HepG2 (cell line): ENCODE measurements at regions not wholly inside any gene's neighbourhood (a gene's known extent, or its start where the extent isn't known, plus 50 kb on each side); places are given as distances from the start of the nearest gene placed in this dataset.
A peak's percentile ranks its signal among the peaks of the same experiment; 100 is the strongest.

Source experiments
- ATAC-seq: fragments of 200-7000 bp; cut with Tn5 transposase; 3 replicates; pipeline ENCODE4 v1.9.1; 2020; ENCODE audit warnings: mild to moderate bottlenecking, moderate library complexity
- BruUV-seq: library from RNA; stranded (reverse); fragments of 400-500 nt; replicated peaks from 2 replicates; lab custom pipeline; 2021; lab: Mats Ljungman, UMichigan
- CTCF ChIA-PET: fragments of 300-600 bp; formaldehyde crosslinking; extraction: SDS; loops from one replicate; lab custom pipeline; 2021; ENCODE audit warnings: low total read pairs, inconsistent platforms, low intra/inter-chr PET ratio; lab: Yijun Ruan, JAX
- POLR2A ChIA-PET: fragments of 350-600 bp; sonication (Branson Sonifier 250); formaldehyde crosslinking; loops from one replicate; lab custom pipeline; 2020; ENCODE audit warnings: antibody characterized with exemption, inconsistent platforms; lab: Yijun Ruan, JAX
- DNase-seq: peaks from one replicate; pipeline ENCODE4 v3.0.0-alpha.2; 2015; ENCODE audit warnings: low spot score
- FAIRE-seq: peaks from 3 replicates; lab custom pipeline; 2011; peaks lifted over from hg19 to GRCh38; lab: Jason Lieb, UNC
- H2AFZ ChIP-seq: one replicate; pipeline ENCODE4 v1.6.1; 2011; ENCODE audit warnings: low read length, inconsistent platforms
- H3K27ac ChIP-seq: fragments of 300-600 bp; 3 replicates; pipeline ENCODE4 v1.8.0; 2011; ENCODE audit warnings: mixed run types, mild to moderate bottlenecking, mixed read lengths, low read length, inconsistent platforms; ENCODE audit not compliant: insufficient read depth; ENCODE audit errors: extremely low read length
- H3K27me3 ChIP-seq, 2 experiments: fragments of 200-600 bp in 1 of 2; 2 replicates in 1 of 2; 3 replicates in 1 of 2; pipeline versions ENCODE4 v1.6.0 to v1.8.0; 2011; ENCODE audit warnings: low read length in 2 of 2, mild to moderate bottlenecking in 2 of 2, moderate library complexity in 2 of 2, inconsistent platforms in 1 of 2; ENCODE audit not compliant: insufficient read depth in 2 of 2, control insufficient read depth in 1 of 2
- H3K36me3 ChIP-seq, 2 experiments: fragments of 200-600 bp in 1 of 2; replicated peaks in 1 of 2; 2 replicates in 1 of 2; 3 replicates in 1 of 2; pipeline versions ENCODE4 v1.5.1 to v1.8.0; 2011; ENCODE audit warnings: low read length in 2 of 2, inconsistent platforms in 1 of 2; ENCODE audit not compliant: insufficient read depth in 2 of 2, control insufficient read depth in 1 of 2
- H3K4me1 ChIP-seq: 2 replicates; pipeline ENCODE4 v1.5.1; 2012; ENCODE audit warnings: low read length, inconsistent platforms; ENCODE audit not compliant: insufficient read depth
- H3K4me2 ChIP-seq: 2 replicates; pipeline ENCODE4 v1.6.0; 2011; ENCODE audit warnings: low read depth, low read length, inconsistent platforms
- H3K4me3 ChIP-seq, 3 experiments: fragments of 200-600 bp in 1 of 3; sonication (generic), shearing (Covaris generic) in 1 of 3; replicated peaks in 1 of 3; 2 replicates each; pipeline ENCODE4 v1.5.1; 2011 to 2016; ENCODE audit warnings: low read length in 3 of 3, inconsistent platforms in 2 of 3, low read depth in 2 of 3, mild to moderate bottlenecking in 2 of 3, control low read depth in 1 of 3, mixed read lengths in 1 of 3; ENCODE audit not compliant: insufficient read depth in 1 of 3
- H3K79me2 ChIP-seq: one replicate; pipeline ENCODE4 v1.6.1; 2011; ENCODE audit warnings: low read length, inconsistent platforms; ENCODE audit not compliant: insufficient read depth
- H3K9ac ChIP-seq: 2 replicates; pipeline ENCODE4 v1.6.0; 2011; ENCODE audit warnings: mild to moderate bottlenecking, low read depth, low read length, inconsistent platforms; ENCODE audit not compliant: insufficient read depth
- H3K9me3 ChIP-seq: 2 replicates; pipeline ENCODE4 v1.5.1; 2012; ENCODE audit warnings: mild to moderate bottlenecking, low read length
- H4K20me1 ChIP-seq: 2 replicates; pipeline ENCODE4 v1.6.0; 2011; ENCODE audit warnings: inconsistent platforms, mild to moderate bottlenecking, low read length, moderate library complexity; ENCODE audit not compliant: insufficient read depth
- CERS6 ChIP-seq: sonication (generic); formaldehyde crosslinking; IDR thresholded peaks from 2 replicates; pipeline ENCODE4 v1.5.0; 2020; ENCODE audit warnings: missing genetic modification reagents
- KLF16 ChIP-seq, 2 experiments: sonication (generic) in 1 of 2; formaldehyde crosslinking in 1 of 2; IDR thresholded peaks; 2 replicates each; pipeline versions ENCODE4 v1.6.1 to v1.8.0; 2016 to 2023; ENCODE audit warnings: missing genetic modification reagents in 2 of 2, missing compliant biosample characterization in 1 of 2
- PPARG ChIP-seq: conservative IDR thresholded peaks from 2 replicates; pipeline ENCODE4 v1.6.1; 2016; ENCODE audit warnings: missing biosample characterization, missing genetic modification reagents
- ZNF263 ChIP-seq: sonication (generic); formaldehyde crosslinking; IDR thresholded peaks from 2 replicates; pipeline ENCODE4 v1.4.0; 2020; ENCODE audit warnings: missing genetic modification reagents
- ZNF530 ChIP-seq: sonication (generic); formaldehyde crosslinking; IDR thresholded peaks from 2 replicates; pipeline ENCODE4 v1.5.0; 2020; ENCODE audit warnings: low read depth, mild to moderate bottlenecking, missing genetic modification reagents
- ZNF790 ChIP-seq: sonication (generic); formaldehyde crosslinking; IDR thresholded peaks from 2 replicates; pipeline ENCODE4 v1.8.0; 2022; ENCODE audit warnings: missing genetic modification reagents, mild to moderate bottlenecking, borderline replicate concordance
- WGBS: methylation state at CpG from one replicate; pipeline ENCODE4 v1.1.6; 2017; ENCODE audit warnings: low lambda C conversion rate; 5-methylcytosine and 5-hydroxymethylcytosine counted together
- in situ Hi-C: cut with HindIII; loops from 2 replicates; pipeline ENCODE4 v1.10.0; 2017; ENCODE audit warnings: low pct_unique_long_range_greater_than_20kb; ENCODE audit not compliant: extremely low pct_ligation_motif_present
- intact Hi-C: fragments of 100-400 bp; cut with micrococcal nuclease; formaldehyde crosslinking; loops from one replicate; pipeline ENCODE4 v1.10.0; 2022; ENCODE audit not compliant: unreplicated experiment
- TF ChIP-seq, protein P1 (sequence below): sonication (generic); formaldehyde crosslinking; IDR thresholded peaks from 2 replicates; pipeline ENCODE4 v1.4.0; 2020; ENCODE audit warnings: mild to moderate bottlenecking, missing genetic modification reagents

GRCh38 chr2:8122520-8122919 lies 559.3 kb upstream of the ID2 start (continued):
- TF ChIP-seq, protein P1, sequence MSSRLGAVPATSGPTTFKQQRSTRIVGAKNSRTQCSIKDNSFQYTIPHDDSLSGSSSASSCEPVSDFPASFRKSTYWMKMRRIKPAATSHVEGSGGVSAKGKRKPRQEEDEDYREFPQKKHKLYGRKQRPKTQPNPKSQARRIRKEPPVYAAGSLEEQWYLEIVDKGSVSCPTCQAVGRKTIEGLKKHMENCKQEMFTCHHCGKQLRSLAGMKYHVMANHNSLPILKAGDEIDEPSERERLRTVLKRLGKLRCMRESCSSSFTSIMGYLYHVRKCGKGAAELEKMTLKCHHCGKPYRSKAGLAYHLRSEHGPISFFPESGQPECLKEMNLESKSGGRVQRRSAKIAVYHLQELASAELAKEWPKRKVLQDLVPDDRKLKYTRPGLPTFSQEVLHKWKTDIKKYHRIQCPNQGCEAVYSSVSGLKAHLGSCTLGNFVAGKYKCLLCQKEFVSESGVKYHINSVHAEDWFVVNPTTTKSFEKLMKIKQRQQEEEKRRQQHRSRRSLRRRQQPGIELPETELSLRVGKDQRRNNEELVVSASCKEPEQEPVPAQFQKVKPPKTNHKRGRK (CRISPR knock-in tag), result 0 out of 2 replicates have a peak, but pooled peaks have one; percentile 13
- TF ChIP-seq ZNF530 (CRISPR knock-in tag), result no peak

DNA sequence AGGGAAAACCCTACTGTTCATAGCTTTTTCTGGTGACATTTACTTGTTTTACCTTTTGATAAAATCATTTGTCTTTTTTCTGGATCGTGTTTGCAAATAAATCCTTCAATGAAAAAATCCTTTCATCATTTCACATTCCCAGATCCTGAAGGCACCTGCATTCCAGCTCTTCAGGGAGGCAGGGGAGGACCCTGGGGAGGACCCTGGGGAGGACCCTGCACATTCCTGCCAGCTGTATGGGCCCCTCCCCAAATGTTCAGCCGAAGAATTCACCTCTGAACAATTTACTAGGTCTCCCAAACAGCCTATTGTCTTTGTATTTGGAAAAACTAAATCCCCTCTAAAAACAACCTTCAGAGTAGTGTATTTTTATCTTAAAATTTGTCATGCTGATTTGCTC lies 558.4 kb upstream of the ID2 start:
- no peak overlapping the region for H2AFZ ChIP-seq
- no TSS peak for BruUV-seq
- intact Hi-C loops, result no loop called here
- no peaks in the 10 kb centered on the region for H3K79me2 ChIP-seq
- H3K4me1 ChIP-seq, result peaks cover 92% of the 10 kb centered on the region
- no peaks in the 10 kb centered on the region for H3K9me3 ChIP-seq
- ChIA-PET CTCF (no interaction called here), POLR2A (interaction anchor here (2.0 to 2.1 kb wide), 2 partner anchors 32 to 558 kb away, joined by 6 to 8 read pairs; partner anchors contain the start of gene ID2)
- H4K20me1 ChIP-seq, result no peaks in the 10 kb centered on the region
- no peak overlapping the region for H3K4me3 ChIP-seq
- in situ Hi-C loops, result no loop called here
- no peak overlapping the region for H3K4me2 ChIP-seq
- FAIRE-seq (no peak), ATAC-seq (no peak), DNase-seq (no peak)
- H3K27me3 ChIP-seq, result no peaks in the 10 kb centered on the region
- H3K9ac ChIP-seq, result no peak overlapping the region
- no peaks in the 10 kb centered on the region for H3K36me3 ChIP-seq
- H3K27ac ChIP-seq, result peak overlapping the region; percentile 96
- no peak for TF ChIP-seq ZNF790 (CRISPR knock-in tag)
- no peak for TF ChIP-seq CERS6 (CRISPR knock-in tag)
- TF ChIP-seq PPARG (CRISPR knock-in tag), result no peak
- TF ChIP-seq KLF16 (CRISPR knock-in tag; IDR thresholded peaks at IDR 0.05), result 0 out of 4 replicates have a peak, but pooled peaks of 1 of the 2 experiments have one; percentile 21
- peak; percentile 95 for TF ChIP-seq ZNF263 (CRISPR knock-in tag)
- 70% methylated on average over 2 of the region's 2 CpGs for WGBS
